ENCODE measurements at regions not wholly inside any gene's neighbourhood (a gene's known extent, or its start where the extent isn't known, plus 50 kb on each side); places are given as distances from the start of the nearest gene placed in this dataset.

GRCh38 chr5:125595095-125595494 lies 828.1 kb upstream of the GRAMD2B start:
- TF ChIP-seq CTCF (IDR thresholded peaks at IDR 0.05) (no peak), POLR2A (IDR thresholded peaks at IDR 0.05) (no peak)

Measured in lower leg skin (tissue), 3 donors.